ENCODE measurements at regions not wholly inside any gene's neighbourhood (a gene's known extent, or its start where the extent isn't known, plus 50 kb on each side); places are given as distances from the start of the nearest gene placed in this dataset.
A peak's percentile ranks its signal among the peaks of the same experiment; 100 is the strongest.

- no peak for DNase-seq
Measured at GRCh38 chr3:10585945-10586344, 80.6 kb upstream of the ATP2B2 start.

- peak; percentile 11 for DNase-seq
Measured at GRCh38 chr3:10594915-10595314, 89.5 kb upstream of the ATP2B2 start.

GRCh38 chr3:10596746-10597448 lies 91.5 kb upstream of the ATP2B2 start:
- DNase-seq, result no peak

- no peak for DNase-seq
Measured at GRCh38 chr3:10597733-10598132, 92.3 kb upstream of the ATP2B2 start.

- no peak for DNase-seq
Measured at GRCh38 chr3:10599017-10599416, 93.6 kb upstream of the ATP2B2 start.

- no peak for DNase-seq
Measured at GRCh38 chr3:10599444-10599843, 94.1 kb upstream of the ATP2B2 start.

GRCh38 chr3:10600296-10600714 lies 94.9 kb upstream of the ATP2B2 start:
- DNase-seq, result no peak

GRCh38 chr3:10600726-10601125 lies 95.3 kb upstream of the ATP2B2 start:
- no peak for DNase-seq

- DNase-seq, result no peak
Measured at GRCh38 chr3:10601151-10601856, 95.9 kb upstream of the ATP2B2 start.

- no peak for DNase-seq
Measured at GRCh38 chr3:10601857-10602230, 96.5 kb upstream of the ATP2B2 start.

- no peak for DNase-seq
Measured at GRCh38 chr3:10602271-10602670, 96.9 kb upstream of the ATP2B2 start.

GRCh38 chr3:10602769-10603768 lies 97.7 kb upstream of the ATP2B2 start:
- peak; percentile 49 for DNase-seq

- DNase-seq, result no peak
Measured at GRCh38 chr3:10609134-10609533, 103.7 kb upstream of the ATP2B2 start.

- DNase-seq, result no peak
Measured at GRCh38 chr3:10614168-10614567, 108.8 kb upstream of the ATP2B2 start.

- DNase-seq, result no peak
Measured at GRCh38 chr3:10615715-10616114, 110.3 kb upstream of the ATP2B2 start.

GRCh38 chr3:10616321-10616720 lies 110.9 kb upstream of the ATP2B2 start:
- no peak for DNase-seq

GRCh38 chr3:10619989-10620832 lies 114.8 kb upstream of the ATP2B2 start:
- no peak for DNase-seq

- no peak for DNase-seq
Measured at GRCh38 chr3:10620833-10621082, 115.4 kb upstream of the ATP2B2 start.

- no peak for DNase-seq
Measured at GRCh38 chr3:10623578-10624275, 118.3 kb upstream of the ATP2B2 start.

GRCh38 chr3:10625323-10625722 lies 119.9 kb upstream of the ATP2B2 start:
- no peak for DNase-seq

- no peak for DNase-seq
Measured at GRCh38 chr3:10627884-10628572, 122.6 kb upstream of the ATP2B2 start.

Measured in CD4-positive, alpha-beta T cell treated with Interferon gamma for 1 hour (primary cell).